ENCODE measurements at regions not wholly inside any gene's neighbourhood (a gene's known extent, or its start where the extent isn't known, plus 50 kb on each side); places are given as distances from the start of the nearest gene placed in this dataset.

GRCh38 chr1:43066578-43066977 is 105.5 kb downstream of the EBNA1BP2 start:
- TF ChIP-seq CTCF (IDR thresholded peaks at IDR 0.05): no peak
- no peak for TF ChIP-seq EZH2 (IDR thresholded peaks at IDR 0.05)
- TF ChIP-seq EZH2phosphoT487 (IDR thresholded peaks at IDR 0.05): no peak

All from neural progenitor cell (in vitro differentiated cells).